Loucy (cell line): ENCODE measurements at regions not wholly inside any gene's neighbourhood (a gene's known extent, or its start where the extent isn't known, plus 50 kb on each side); places are given as distances from the start of the nearest gene placed in this dataset.
"Not testable (repeated sequence)": the region's sequence is repeated elsewhere in the genome, so short reads cannot be mapped to it uniquely, and the experiment has no call there.

Source experiments
- EZH2phosphoT487 ChIP-seq: fragments of 200-600 bp; IDR thresholded peaks from 2 replicates; pipeline ENCODE4 v1.6.1; 2018; ENCODE audit warnings: antibody characterized with exemption, mild to moderate bottlenecking, moderate library complexity, borderline replicate concordance
- TF ChIP-seq, protein P1 (sequence below): fragments of 200-600 bp; sonication (generic); conservative IDR thresholded peaks from 2 replicates; pipeline ENCODE4 v1.5.1; 2014; ENCODE audit warnings: mild to moderate bottlenecking, antibody characterized with exemption, low read length

DNA sequence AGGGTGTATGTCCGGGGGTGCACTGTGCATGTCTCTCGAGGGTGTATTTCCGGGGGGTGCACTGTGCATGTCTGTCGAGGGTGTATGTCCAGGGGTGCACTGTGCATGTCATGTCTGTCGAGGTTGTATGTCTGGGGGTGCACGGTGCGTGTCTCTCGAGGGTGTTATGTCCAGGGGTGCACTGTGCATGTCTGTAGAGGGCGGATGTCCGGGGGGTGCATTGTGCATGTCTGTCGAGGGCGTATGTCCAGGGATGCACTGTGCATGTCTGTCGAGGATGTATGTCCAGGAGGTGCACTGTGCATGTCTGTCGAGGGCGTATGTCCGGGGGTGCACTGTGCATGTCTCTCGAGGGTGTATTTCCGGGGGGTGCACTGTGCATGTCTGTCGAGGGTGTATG lies 249.8 kb upstream of the MYT1L start:
- TF ChIP-seq, protein P1, sequence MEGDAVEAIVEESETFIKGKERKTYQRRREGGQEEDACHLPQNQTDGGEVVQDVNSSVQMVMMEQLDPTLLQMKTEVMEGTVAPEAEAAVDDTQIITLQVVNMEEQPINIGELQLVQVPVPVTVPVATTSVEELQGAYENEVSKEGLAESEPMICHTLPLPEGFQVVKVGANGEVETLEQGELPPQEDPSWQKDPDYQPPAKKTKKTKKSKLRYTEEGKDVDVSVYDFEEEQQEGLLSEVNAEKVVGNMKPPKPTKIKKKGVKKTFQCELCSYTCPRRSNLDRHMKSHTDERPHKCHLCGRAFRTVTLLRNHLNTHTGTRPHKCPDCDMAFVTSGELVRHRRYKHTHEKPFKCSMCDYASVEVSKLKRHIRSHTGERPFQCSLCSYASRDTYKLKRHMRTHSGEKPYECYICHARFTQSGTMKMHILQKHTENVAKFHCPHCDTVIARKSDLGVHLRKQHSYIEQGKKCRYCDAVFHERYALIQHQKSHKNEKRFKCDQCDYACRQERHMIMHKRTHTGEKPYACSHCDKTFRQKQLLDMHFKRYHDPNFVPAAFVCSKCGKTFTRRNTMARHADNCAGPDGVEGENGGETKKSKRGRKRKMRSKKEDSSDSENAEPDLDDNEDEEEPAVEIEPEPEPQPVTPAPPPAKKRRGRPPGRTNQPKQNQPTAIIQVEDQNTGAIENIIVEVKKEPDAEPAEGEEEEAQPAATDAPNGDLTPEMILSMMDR = not testable (repeated sequence)
- not testable (repeated sequence) for TF ChIP-seq EZH2phosphoT487
